Psoas muscle (tissue), 7 donors: ENCODE measurements at regions not wholly inside any gene's neighbourhood (a gene's known extent, or its start where the extent isn't known, plus 50 kb on each side); places are given as distances from the start of the nearest gene placed in this dataset.

Source experiments
- ATAC-seq, 4 donors: fragments of 200-7000 bp; cut with Tn5 transposase; one replicate each; pipeline ENCODE4 v1.9.1; 2020; ENCODE audit warnings: moderate library complexity in 3 of 4, mild to moderate bottlenecking in 2 of 4
- DNase-seq, 2 donors: peaks; one replicate each; pipeline ENCODE4 v3.0.0-alpha.2; 2020
- H3K27ac ChIP-seq: fragments of 200-600 bp; one replicate; pipeline ENCODE4 v1.8.0; 2022
- H3K27me3 ChIP-seq, 3 donors: fragments of 200-600 bp in 1 of 3; one replicate each; pipeline versions ENCODE4 v1.6.1 to v1.8.0; 2013 to 2022; ENCODE audit warnings: low read length in 2 of 3, mild to moderate bottlenecking in 2 of 3, moderate library complexity in 1 of 3; ENCODE audit not compliant: insufficient read depth in 3 of 3
- H3K36me3 ChIP-seq, 2 donors: fragments of 200-600 bp in 1 of 2; one replicate each; pipeline versions ENCODE4 v1.6.1 to v1.8.0; 2013 to 2022; ENCODE audit warnings: low read depth in 1 of 2, mild to moderate bottlenecking in 1 of 2, moderate library complexity in 1 of 2; ENCODE audit not compliant: insufficient read depth in 1 of 2
- H3K4me1 ChIP-seq: fragments of 200-600 bp; one replicate; pipeline ENCODE4 v1.8.0; 2022
- H3K4me3 ChIP-seq: fragments of 200-600 bp; one replicate; pipeline ENCODE4 v1.8.0; 2022; ENCODE audit warnings: mild to moderate bottlenecking
- H3K9me3 ChIP-seq: fragments of 200-600 bp; one replicate; pipeline ENCODE4 v1.8.0; 2022
- CTCF ChIP-seq: fragments of 200-600 bp; IDR thresholded peaks from one replicate; pipeline ENCODE4 v1.8.0; 2022; ENCODE audit warnings: antibody characterized with exemption
- WGBS, 3 donors: extraction: QIAGEN DNeasy Blood & Tissue Kit; methylation state at CpG; one replicate each; pipeline versions ENCODE4 v1.1.6 to v1.1.7; 2013; 5-methylcytosine and 5-hydroxymethylcytosine counted together
- intact Hi-C, 2 donors: fragments of 100-400 bp; cut with DNase I; formaldehyde crosslinking; loops; one replicate each; pipeline versions ENCODE4 v1.11.0 to v1.14.2; 2022
- donor health status: healthy with polysubstance abuse.
- donor health status: DM: no; HTN: no; CAD: no; lungs with moderate emphysema.
- donor health status: Bipolar disorder and iron deficiency.
- donor health status: healthy.
- donor health status: DM: yes; HTN: yes; CAD: no.
- donor health status: DM: no; HTN: no; CAD: no.
- donor health status: DM: yes; HTN: yes; CAD: no.

DNA sequence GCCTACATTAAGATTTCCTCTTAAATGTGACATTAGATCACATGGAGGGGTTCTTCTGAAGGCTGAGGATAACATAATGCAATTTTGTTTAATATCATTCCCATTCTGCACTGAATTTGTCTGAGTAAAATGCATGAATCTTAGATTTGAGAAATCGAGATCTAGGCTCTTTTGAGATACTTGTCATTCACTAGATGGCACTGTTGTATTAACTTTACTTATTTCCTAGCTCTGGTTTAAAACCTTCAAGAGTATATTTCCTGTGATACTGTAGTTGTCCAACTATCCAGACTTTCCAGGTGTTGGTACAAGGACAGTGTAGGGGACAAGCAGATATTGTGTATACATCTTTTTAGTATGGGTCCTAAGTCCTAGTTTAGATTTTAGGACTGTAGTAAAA, 91.7 kb upstream of the SEL1L start:
- Histone ChIP-seq H3K27ac (no peak overlapping the region), H3K4me3 (no peak overlapping the region), H3K9me3 (no peaks in the 10 kb centered on the region), H3K4me1 (no peaks in the 10 kb centered on the region), H3K36me3 (no peaks in the 10 kb centered on the region), H3K27me3 (no peaks in the 10 kb centered on the region)
- WGBS, 3 donors = 2 to 7% (median 7%) methylated on average over 1 of the region's 1 CpG
- intact Hi-C loops = no loop called here
- DNase-seq = no peak
- ATAC-seq = no peak
- TF ChIP-seq CTCF = peak; percentile 42

DNA sequence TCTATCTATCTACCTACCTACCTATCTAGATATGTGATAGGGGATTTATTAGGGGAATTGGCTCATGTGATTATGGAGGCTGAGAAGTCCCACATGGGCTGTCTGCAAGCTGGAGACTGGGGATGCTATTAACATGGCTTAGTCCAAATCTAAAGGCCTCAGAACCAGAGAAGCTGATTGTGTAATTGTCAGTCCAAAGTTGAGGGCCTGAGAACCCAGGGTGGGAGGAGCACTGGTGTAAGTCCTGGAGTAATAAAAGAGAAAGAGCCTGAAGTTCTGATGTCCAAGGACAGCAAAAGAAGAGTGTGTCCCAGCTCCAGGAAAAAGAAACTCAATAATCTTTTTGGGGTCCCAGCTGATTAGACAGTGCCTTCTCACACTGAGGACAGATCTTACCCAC, 98.5 kb upstream of the SEL1L start:
- DNase-seq (no peak), ATAC-seq (no peak)
- intact Hi-C loops = no loop called here
- no peaks in the 10 kb centered on the region for H3K36me3 ChIP-seq
- H3K4me1 ChIP-seq = no peaks in the 10 kb centered on the region
- no peak overlapping the region for H3K27ac ChIP-seq
- no peaks in the 10 kb centered on the region for H3K9me3 ChIP-seq
- no peak for TF ChIP-seq CTCF
- H3K27me3 ChIP-seq = no peaks in the 10 kb centered on the region
- H3K4me3 ChIP-seq = no peak overlapping the region

DNA sequence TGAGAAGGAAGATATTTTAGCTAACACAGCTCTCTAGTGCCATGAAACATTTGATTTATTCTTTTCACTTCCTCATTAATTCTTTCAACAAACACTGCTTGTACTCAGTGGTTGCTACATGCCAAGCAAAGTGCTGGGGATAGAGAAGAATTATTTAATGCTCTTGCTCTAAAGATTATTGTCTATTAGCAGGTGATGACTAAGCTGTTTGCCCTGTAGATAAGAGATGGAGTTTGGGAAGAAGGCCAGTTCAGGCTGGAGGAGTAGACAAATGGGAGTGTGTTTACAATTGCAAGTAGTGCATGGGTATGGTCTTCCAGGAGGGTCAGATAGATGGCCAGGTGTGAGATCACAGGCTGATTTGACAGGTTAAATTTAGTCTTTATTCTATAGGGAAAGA, 99.8 kb upstream of the SEL1L start:
- Histone ChIP-seq H3K4me3 (no peak overlapping the region), H3K9me3 (no peaks in the 10 kb centered on the region), H3K27ac (no peak overlapping the region), H3K4me1 (no peaks in the 10 kb centered on the region), H3K36me3 (no peaks in the 10 kb centered on the region), H3K27me3 (no peaks in the 10 kb centered on the region)
- intact Hi-C loops = no loop called here
- TF ChIP-seq CTCF = no peak
- ATAC-seq (no peak), DNase-seq (no peak)

DNA sequence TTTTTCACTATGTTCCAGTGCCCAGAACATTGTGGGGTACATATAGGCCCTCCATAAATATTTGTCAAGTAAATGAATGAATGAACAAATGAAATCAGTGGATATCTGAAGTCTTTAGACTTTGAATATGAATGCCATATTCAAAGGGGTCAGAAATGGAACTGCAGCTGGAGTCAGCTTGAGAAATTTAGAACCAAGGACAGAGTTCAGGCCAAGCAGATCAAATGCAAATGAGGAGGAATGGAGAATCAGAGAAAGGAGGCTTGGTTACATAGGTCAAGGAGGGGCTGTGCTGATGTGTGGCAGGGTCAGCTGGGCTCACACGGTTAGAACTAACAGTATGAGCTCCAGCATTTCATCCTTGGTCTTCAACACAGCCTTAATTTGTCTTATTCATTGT, 104.0 kb upstream of the SEL1L start:
- Histone ChIP-seq H3K27ac (no peak overlapping the region), H3K9me3 (no peaks in the 10 kb centered on the region), H3K4me3 (no peak overlapping the region), H3K4me1 (no peaks in the 10 kb centered on the region), H3K36me3 (no peaks in the 10 kb centered on the region), H3K27me3 (no peaks in the 10 kb centered on the region)
- ATAC-seq (no peak), DNase-seq (no peak)
- no peak for TF ChIP-seq CTCF
- intact Hi-C loops = no loop called here
- 32 to 35% (median 32%) methylated on average over 1 of the region's 1 CpG for WGBS, 3 donors

DNA sequence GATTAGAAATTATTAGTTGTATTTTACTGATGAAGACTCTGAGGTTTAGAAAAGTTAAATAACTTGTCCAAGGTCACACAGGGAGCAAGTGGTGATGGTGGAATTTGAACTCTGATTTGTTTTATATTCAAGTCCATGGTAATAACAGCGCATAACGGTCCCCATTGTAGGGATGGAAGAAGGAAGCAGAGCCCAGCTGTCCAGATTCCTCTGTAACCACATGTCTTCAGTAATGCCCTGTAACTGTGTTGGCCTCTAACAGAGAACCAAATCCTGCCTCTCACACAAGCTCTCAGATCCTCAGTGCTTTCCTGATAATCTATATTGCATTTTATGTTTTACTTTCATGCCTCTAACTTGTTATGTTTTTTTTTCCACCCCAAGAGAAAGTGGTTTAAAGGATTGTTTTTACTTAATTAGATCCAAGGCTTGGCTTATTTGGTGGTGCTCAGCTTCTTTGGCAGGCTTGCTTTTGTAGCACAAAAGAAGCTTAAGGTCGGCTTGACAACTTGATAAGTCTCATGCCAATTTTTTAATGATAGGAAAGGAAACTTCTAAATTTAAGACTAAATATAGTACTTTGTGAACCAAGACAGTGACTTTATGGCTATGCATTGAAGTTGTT, 105.1 kb upstream of the SEL1L start:
- Histone ChIP-seq H3K27me3 (no peaks in the 10 kb centered on the region), H3K9me3 (no peaks in the 10 kb centered on the region), H3K27ac (no peak overlapping the region), H3K4me1 (no peaks in the 10 kb centered on the region), H3K4me3 (no peak overlapping the region), H3K36me3 (no peaks in the 10 kb centered on the region)
- 28 to 50% (median 39%) methylated on average over 3 of the region's 3 CpGs for WGBS, 3 donors
- DNase-seq = no peak
- no peak for ATAC-seq
- intact Hi-C loops = no loop called here
- no peak for TF ChIP-seq CTCF
